Stimulated activated CD4-positive, alpha-beta T cell treated with anti-CD3 and anti-CD28 coated beads, Interleukin-4, amount 100 ng/mL, for 24 hours (primary cell): ENCODE measurements at regions not wholly inside any gene's neighbourhood (a gene's known extent, or its start where the extent isn't known, plus 50 kb on each side); places are given as distances from the start of the nearest gene placed in this dataset.

ENCODE experiments used
- DNase-seq: peaks from one replicate; pipeline ENCODE4 v3.0.0-alpha.2; 2020

- no peak for DNase-seq
These were observed 149.0 kb upstream of the PWP1 start for GRCh38 chr12:107536613-107537012.

GRCh38 chr12:107537464-107538119 lies 148.0 kb upstream of the PWP1 start:
- DNase-seq: no peak

- DNase-seq: no peak
These were observed 146.2 kb upstream of the PWP1 start for GRCh38 chr12:107539196-107539939.

- no peak for DNase-seq
These were observed 144.4 kb upstream of the PWP1 start for GRCh38 chr12:107541001-107541705.

GRCh38 chr12:107543416-107543815 lies 142.2 kb upstream of the PWP1 start:
- DNase-seq: no peak

GRCh38 chr12:107543841-107544240 lies 141.8 kb upstream of the PWP1 start:
- no peak for DNase-seq

- DNase-seq: no peak
These were observed 140.7 kb upstream of the PWP1 start for GRCh38 chr12:107544937-107545336.

GRCh38 chr12:107545737-107546353 lies 139.8 kb upstream of the PWP1 start:
- DNase-seq: no peak

GRCh38 chr12:107547389-107547788 lies 138.2 kb upstream of the PWP1 start:
- no peak for DNase-seq

- DNase-seq: no peak
These were observed 135.7 kb upstream of the PWP1 start for GRCh38 chr12:107549651-107550480.

- DNase-seq: no peak
These were observed 134.2 kb upstream of the PWP1 start for GRCh38 chr12:107551434-107551833.

- DNase-seq: no peak
These were observed 133.3 kb upstream of the PWP1 start for GRCh38 chr12:107552263-107552662.

GRCh38 chr12:107553211-107553765 lies 132.3 kb upstream of the PWP1 start:
- DNase-seq: no peak

GRCh38 chr12:107554941-107555340 lies 130.7 kb upstream of the PWP1 start:
- no peak for DNase-seq

GRCh38 chr12:107557026-107557425 lies 128.6 kb upstream of the PWP1 start:
- DNase-seq: no peak

GRCh38 chr12:107557589-107558100 lies 128.0 kb upstream of the PWP1 start:
- DNase-seq: no peak

GRCh38 chr12:107558141-107558815 lies 127.3 kb upstream of the PWP1 start:
- DNase-seq: no peak

- DNase-seq: no peak
These were observed 126.7 kb upstream of the PWP1 start for GRCh38 chr12:107558816-107559382.

GRCh38 chr12:107560165-107560898 lies 125.3 kb upstream of the PWP1 start:
- DNase-seq: no peak

GRCh38 chr12:107560899-107561285 lies 124.7 kb upstream of the PWP1 start:
- DNase-seq: no peak
